Immature natural killer cell (primary cell): ENCODE measurements at regions not wholly inside any gene's neighbourhood (a gene's known extent, or its start where the extent isn't known, plus 50 kb on each side); places are given as distances from the start of the nearest gene placed in this dataset.

Experiments used
- DNase-seq, 3 donors: peaks; one replicate each; pipeline ENCODE4 v3.0.0; 2022; ENCODE audit warnings: mixed read lengths in 1 of 3
- H3K27ac Mint-ChIP-seq, 6 donors: one replicate each; pipeline ENCODE4 v1.8.0; 2020; ENCODE audit warnings: mixed read lengths in 6 of 6, mild to moderate bottlenecking in 5 of 6, inconsistent platforms in 4 of 6, moderate library complexity in 3 of 6
- H3K27me3 Mint-ChIP-seq, 3 donors: one replicate each; pipeline ENCODE4 v1.8.0; 2020 to 2021; ENCODE audit warnings: low read depth in 3 of 3, mild to moderate bottlenecking in 3 of 3, mixed read lengths in 3 of 3, moderate library complexity in 3 of 3, inconsistent platforms in 1 of 3
- H3K36me3 Mint-ChIP-seq, 3 donors: one replicate each; pipeline ENCODE4 v1.8.0; 2020; ENCODE audit warnings: mixed read lengths in 3 of 3, inconsistent platforms in 2 of 3, mild to moderate bottlenecking in 2 of 3
- H3K4me1 Mint-ChIP-seq, 2 donors: one replicate each; pipeline ENCODE4 v1.8.0; 2020; ENCODE audit warnings: inconsistent platforms in 2 of 2, mild to moderate bottlenecking in 2 of 2, mixed read lengths in 2 of 2, moderate library complexity in 1 of 2
- H3K4me3 Mint-ChIP-seq, 5 donors: one replicate each; pipeline ENCODE4 v1.8.0; 2020; ENCODE audit warnings: mild to moderate bottlenecking in 5 of 5, mixed read lengths in 5 of 5, inconsistent platforms in 3 of 5, moderate library complexity in 3 of 5
- H3K9me3 Mint-ChIP-seq, 6 donors: one replicate each; pipeline ENCODE4 v1.8.0; 2020; ENCODE audit warnings: mild to moderate bottlenecking in 6 of 6, mixed read lengths in 6 of 6, inconsistent platforms in 4 of 6, moderate library complexity in 3 of 6

DNA sequence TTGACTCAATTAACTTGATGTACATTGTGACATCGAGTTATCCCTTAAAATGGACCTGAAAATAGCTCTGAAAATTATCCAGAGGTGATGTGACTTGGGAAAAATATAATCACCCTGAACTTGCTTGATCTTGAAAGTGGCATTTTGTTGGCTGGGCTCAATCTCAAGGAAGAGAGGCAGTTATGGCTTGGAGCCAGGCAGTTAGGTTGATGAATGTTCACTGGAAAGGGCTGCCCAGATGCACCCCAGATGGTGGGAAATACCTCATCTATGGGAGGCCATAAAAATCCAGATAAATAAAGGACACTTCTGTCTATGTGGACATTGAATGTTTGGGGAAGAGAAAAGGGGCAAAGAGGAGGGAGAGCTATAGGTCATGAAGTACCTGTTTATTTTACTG is 55.7 kb upstream of the OR5AN1 start:
- H3K4me1 Mint-ChIP-seq: no peaks in the 10 kb centered on the region
- H3K27me3 Mint-ChIP-seq: peaks cover 0 to 22% (median 3%) of the 10 kb centered on the region in 3 donors
- no peaks in the 10 kb centered on the region for H3K36me3 Mint-ChIP-seq
- no peak overlapping the region for H3K27ac Mint-ChIP-seq
- H3K9me3 Mint-ChIP-seq: peaks cover 0 to 3% (median 0%) of the 10 kb centered on the region in 6 donors
- DNase-seq: no peak
- H3K4me3 Mint-ChIP-seq: no peak overlapping the region

DNA sequence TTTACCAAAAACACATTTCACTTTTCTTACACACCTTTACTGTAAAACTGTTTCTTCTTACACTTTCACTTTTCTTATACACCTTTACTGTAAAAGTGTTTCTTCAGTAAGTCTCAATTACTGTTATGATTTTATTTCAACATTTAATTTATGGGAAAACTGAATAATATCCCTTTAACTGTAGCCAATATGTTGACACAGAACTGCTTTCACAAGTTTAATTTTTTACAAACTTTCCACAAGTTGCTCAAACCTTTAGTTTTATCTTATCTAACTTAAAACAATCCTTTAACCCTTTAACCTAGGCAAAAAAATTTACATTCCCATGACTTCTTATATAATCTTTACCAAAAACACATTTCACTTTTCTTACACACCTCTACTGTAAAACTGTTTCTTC is 63.3 kb upstream of the OR5AN1 start:
- Mint-ChIP-seq H3K4me3 (no peak overlapping the region), H3K4me1 (no peaks in the 10 kb centered on the region), H3K36me3 (no peaks in the 10 kb centered on the region), H3K9me3 (peaks cover 0 to 3% (median 0%) of the 10 kb centered on the region in 6 donors), H3K27me3 (peaks cover 0 to 5% (median 4%) of the 10 kb centered on the region in 3 donors), H3K27ac (no peak overlapping the region)
- no peak for DNase-seq

DNA sequence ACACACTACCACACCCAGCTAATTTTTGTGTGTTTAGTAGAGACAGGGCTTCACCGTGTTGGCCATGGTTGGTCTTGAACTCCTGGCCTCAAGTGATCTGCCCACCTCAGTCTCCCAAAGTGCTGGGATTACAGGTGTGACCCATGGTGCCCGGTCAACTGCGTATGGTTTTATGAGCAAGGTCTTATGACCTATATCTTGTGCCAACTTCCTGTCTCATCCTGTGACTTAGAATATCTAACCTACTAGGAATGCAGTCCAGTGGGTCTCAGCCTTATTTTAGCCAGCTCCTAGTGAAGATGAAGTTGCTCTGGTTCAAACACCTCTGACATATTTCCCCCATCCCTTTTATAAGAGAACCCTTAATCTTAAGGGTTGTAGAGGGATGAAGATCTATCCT is 66.1 kb upstream of the OR5AN1 start:
- Mint-ChIP-seq H3K4me1 (no peaks in the 10 kb centered on the region), H3K4me3 (no peak overlapping the region), H3K27me3 (peaks cover 0 to 6% (median 3%) of the 10 kb centered on the region in 3 donors), H3K27ac (no peak overlapping the region), H3K9me3 (no peaks in the 10 kb centered on the region), H3K36me3 (no peaks in the 10 kb centered on the region)
- no peak for DNase-seq

DNA sequence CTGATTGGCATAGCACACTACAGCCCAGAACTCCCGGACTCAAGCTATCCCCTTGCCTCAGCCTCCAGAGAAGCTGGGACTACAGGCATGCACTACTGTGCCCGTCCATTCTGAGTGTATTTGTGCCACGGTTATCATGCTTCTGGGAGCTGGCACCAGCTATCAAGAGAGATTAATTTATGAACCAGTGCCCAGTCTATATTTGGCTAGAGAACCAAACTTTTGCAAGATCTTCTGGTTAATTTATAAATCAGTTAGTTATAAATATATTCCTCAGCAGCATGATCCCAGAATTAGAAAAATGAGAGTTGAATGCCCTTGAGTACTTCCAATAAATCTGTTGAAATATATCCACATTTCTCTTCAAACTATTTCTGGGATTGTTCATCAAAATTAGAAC is 67.5 kb upstream of the OR5AN1 start:
- Mint-ChIP-seq H3K27ac (no peak overlapping the region), H3K4me3 (no peak overlapping the region)

DNA sequence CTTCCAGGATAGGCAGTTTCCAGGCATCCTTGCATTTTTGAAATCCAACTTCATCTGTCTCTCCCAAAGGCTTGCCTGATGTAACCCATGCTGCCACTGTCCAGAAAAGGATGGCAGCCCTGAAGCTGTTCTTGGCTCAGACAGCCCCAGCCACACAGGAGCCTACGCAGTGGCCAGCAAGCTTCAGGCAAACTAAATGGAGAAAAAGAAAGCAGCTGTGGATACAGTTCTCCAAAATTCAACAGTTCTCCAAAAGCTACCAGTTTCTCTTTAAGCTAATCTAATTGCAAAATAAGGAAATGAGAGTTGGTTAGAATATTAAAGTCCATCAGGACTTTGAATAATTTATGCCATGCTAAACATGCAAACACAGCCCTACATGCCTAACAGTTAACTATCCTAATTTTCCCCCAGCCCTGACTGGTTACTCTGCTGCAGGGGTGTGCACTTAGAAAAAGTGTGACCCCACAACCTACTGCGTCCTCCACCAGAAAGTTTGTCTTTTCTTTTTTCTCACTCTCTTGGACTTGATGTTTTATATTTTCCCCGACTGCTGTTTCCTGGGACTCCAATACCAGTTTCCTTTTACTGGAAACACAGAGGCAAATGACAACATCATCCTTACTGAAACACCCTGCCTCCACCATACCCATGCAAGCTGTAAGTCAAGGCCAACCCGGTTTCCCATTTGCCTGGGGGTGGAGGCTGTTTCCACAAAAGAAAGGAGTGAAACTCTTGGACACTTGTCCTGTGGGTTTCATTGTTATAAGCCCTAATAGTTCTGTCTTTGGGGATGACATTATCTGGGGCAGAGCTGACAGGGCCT is 69.1 kb upstream of the OR5AN1 start:
- no peaks in the 10 kb centered on the region for H3K9me3 Mint-ChIP-seq
- H3K36me3 Mint-ChIP-seq: no peaks in the 10 kb centered on the region
- H3K27me3 Mint-ChIP-seq: peaks cover 0 to 9% (median 4%) of the 10 kb centered on the region in 3 donors
- no peak overlapping the region for H3K27ac Mint-ChIP-seq
- peaks cover 2 to 4% of the 10 kb centered on the region in 2 donors for H3K4me1 Mint-ChIP-seq
- DNase-seq: no peak
- H3K4me3 Mint-ChIP-seq: no peak overlapping the region

More for the DNA sequence above, 67.5 kb upstream of the OR5AN1 start:
- DNase-seq: no peak
- Mint-ChIP-seq H3K4me1 (no peaks in the 10 kb centered on the region), H3K9me3 (no peaks in the 10 kb centered on the region), H3K27me3 (peaks cover 0 to 7% (median 6%) of the 10 kb centered on the region in 3 donors), H3K36me3 (no peaks in the 10 kb centered on the region)

DNA sequence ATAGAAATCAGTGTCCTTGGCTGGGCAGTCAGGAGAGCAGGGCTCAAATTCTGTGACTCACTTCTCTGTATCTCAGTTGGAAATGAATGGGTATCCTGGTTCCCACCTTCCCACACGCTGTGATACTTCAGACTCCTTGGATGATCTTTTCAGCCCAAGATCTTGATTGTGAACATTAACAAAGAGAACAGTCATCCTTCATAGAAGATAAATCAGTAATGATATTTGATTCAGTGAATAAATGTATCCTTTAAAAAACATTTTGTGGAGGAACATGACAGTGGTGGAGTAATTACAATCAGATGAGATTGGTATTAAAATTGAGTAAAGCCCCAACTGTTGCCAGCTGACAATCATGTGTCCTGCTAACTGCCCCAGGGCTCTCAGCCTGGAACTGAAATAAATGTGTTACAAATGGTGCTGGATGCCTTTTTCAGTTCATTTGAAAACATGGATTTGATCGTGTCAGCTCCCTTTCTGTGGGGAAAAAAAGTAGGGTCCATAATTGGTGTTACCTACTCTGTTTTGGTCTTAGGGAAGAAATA is 72.9 kb upstream of the OR5AN1 start:
- Mint-ChIP-seq H3K9me3 (no peaks in the 10 kb centered on the region), H3K4me1 (peaks cover 10% of the 10 kb centered on the region in 2 donors), H3K27me3 (peaks cover 0 to 11% (median 2%) of the 10 kb centered on the region in 3 donors), H3K27ac (no peak overlapping the region), H3K4me3 (no peak overlapping the region), H3K36me3 (no peaks in the 10 kb centered on the region)
- no peak for DNase-seq

DNA sequence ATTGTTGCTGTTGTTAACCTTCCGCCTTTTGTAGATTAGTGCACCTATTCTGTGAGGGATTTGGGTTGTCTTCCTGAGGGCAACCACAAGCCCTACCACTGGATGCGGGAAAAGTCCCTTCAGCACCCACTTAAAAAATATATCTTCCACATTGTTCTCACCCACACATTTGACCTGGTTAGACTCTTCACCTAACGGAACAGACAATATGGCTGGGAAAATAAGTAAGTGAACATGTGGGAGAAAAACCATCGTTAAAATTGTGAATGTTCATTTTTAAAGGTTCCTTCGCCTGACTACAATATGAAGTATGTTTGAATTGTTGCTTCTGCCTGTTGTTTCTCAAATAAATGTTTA is 72.0 kb upstream of the MPEG1 start:
- Mint-ChIP-seq H3K4me3 (peak overlapping the region in 2 of 5 donors; percentile 63 to 69), H3K27ac (peak overlapping the region in 1 of 6 donors; percentile 0), H3K27me3 (peaks cover 0 to 11% (median 2%) of the 10 kb centered on the region in 3 donors), H3K9me3 (no peaks in the 10 kb centered on the region), H3K36me3 (no peaks in the 10 kb centered on the region), H3K4me1 (peaks cover 10% of the 10 kb centered on the region in 2 donors)
- no peak for DNase-seq

DNA sequence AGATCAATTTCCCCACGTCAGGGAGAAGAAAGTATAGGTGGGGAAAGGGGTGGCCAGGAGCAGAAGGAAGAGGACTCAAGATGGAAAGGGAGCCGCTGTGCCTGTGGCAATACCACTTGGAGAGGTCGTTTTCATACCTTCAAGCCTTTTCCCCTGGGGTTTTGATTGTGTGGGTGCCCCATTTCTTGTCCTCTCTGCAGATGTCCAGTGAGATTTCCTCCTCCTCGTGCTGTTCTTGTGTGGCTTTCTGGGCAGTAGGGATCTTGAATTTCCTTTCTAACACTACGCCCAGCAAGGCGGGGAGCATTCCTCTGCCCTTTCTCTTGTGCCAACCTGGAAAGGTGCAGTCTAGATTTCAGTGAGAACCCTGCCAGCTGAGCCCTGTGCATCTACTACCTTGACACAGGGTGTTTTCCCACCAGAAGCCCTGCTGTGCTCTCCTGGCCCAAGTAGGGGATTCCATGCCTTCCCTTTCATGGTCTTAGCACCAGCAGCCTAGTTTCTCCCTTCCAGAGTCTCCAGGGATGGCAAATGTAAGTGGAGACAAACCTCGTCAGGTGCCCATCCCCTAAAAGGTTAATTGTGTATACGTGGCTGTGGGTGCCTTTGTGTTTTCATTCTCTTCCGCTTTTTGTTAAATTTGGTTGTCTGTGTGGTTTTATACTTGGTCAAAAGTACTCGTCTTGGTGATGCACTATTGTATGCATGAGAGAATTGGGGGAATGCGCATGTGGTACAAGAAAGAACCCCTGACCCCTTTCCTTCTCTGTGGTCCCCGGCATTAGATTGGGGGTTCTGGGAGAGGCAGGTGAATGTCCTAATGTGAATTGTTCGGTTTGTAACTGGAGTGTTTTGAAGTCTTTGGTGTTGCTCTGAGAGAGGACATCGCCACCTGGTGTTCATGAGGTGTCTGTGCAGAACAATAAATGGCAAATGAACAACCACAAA is 71.4 kb upstream of the MPEG1 start:
- Mint-ChIP-seq H3K27ac (peak overlapping the region in 1 of 6 donors; percentile 0), H3K4me1 (peaks cover 10% of the 10 kb centered on the region in 2 donors), H3K9me3 (no peaks in the 10 kb centered on the region), H3K36me3 (no peaks in the 10 kb centered on the region), H3K27me3 (peaks cover 0 to 11% (median 2%) of the 10 kb centered on the region in 3 donors), H3K4me3 (peak overlapping the region; percentile 41 to 69 (median 63))
- DNase-seq: peak; percentile 38 to 45 (median 41)

DNA sequence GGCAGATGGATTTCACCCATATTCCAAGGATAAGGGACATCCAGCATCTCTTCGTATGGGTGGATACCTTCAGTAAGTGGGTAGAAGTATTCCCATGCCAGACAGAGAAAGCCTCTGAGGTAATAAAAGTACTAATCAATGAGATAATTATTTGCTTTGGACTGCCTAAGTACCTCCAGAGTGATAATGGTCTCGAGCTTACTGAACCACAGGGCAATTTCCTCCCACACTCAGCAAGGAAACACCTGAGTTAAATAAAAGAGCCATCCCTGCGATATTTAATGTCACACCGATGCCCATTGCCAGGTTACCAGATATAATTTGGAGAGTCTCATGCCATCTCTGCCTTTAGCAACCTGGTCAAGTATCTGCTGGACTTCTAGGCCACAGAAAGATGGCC is 70.6 kb upstream of the MPEG1 start:
- H3K36me3 Mint-ChIP-seq: no peaks in the 10 kb centered on the region
- H3K4me1 Mint-ChIP-seq: peaks cover 10% of the 10 kb centered on the region in 2 donors
- peaks cover 0 to 10% (median under 1%) of the 10 kb centered on the region in 3 donors for H3K27me3 Mint-ChIP-seq
- no peak overlapping the region for H3K27ac Mint-ChIP-seq
- no peak for DNase-seq
- H3K4me3 Mint-ChIP-seq: no peak overlapping the region
- no peaks in the 10 kb centered on the region for H3K9me3 Mint-ChIP-seq

DNA sequence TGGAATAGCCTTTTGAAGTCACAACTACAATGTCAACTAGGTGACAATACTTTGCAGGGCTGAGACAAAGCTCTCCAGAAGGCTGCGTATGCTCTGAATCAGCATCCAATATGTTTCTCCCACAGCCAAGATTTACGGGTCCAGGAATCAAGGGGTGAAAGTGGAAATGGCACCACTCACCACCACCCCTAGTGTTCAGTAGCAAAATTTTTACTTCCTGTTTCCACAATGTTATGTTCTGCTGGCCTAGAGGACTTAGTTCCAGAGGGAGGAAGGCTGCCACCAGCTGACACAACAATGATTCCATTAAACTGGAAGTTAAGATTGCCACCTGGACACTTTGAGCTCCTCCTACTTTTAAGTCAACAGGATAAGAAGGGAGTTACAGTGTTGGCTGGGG is 68.5 kb upstream of the MPEG1 start:
- Mint-ChIP-seq H3K4me1 (peaks cover 10% of the 10 kb centered on the region in 2 donors), H3K36me3 (no peaks in the 10 kb centered on the region), H3K27ac (no peak overlapping the region)

DNA sequence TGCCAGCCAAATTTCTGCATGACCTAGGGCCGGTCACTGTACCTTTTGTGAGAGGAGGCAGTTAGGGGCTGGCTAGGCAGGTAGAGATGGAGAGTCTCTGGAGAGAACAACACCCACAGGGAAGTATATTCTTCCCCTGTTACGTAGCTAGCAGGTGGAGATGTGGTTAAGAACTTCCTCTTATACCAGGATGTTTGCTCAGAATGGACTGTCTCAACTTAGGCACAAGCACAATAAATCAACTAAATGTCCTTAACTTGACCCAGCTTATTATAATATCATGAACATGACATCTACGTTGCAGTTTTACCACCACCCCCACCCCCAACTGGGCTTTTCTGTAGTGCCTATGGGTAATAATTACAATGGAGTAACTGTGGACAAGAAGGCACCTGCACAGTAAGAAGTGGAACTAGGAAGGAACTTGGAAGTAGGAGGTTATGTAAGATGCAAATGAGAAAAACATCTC is 60.7 kb upstream of the MPEG1 start:
- H3K27me3 Mint-ChIP-seq: peaks cover 0 to 2% (median 0%) of the 10 kb centered on the region in 3 donors
- H3K4me3 Mint-ChIP-seq: no peak overlapping the region
- DNase-seq: no peak
- no peaks in the 10 kb centered on the region for H3K36me3 Mint-ChIP-seq
- H3K9me3 Mint-ChIP-seq: no peaks in the 10 kb centered on the region
- no peak overlapping the region for H3K27ac Mint-ChIP-seq
- no peaks in the 10 kb centered on the region for H3K4me1 Mint-ChIP-seq

More for the DNA sequence above, 68.5 kb upstream of the MPEG1 start:
- Mint-ChIP-seq H3K9me3 (no peaks in the 10 kb centered on the region), H3K4me3 (no peak overlapping the region), H3K27me3 (peaks cover 0 to 5% (median 0%) of the 10 kb centered on the region in 3 donors)
- DNase-seq: no peak

DNA sequence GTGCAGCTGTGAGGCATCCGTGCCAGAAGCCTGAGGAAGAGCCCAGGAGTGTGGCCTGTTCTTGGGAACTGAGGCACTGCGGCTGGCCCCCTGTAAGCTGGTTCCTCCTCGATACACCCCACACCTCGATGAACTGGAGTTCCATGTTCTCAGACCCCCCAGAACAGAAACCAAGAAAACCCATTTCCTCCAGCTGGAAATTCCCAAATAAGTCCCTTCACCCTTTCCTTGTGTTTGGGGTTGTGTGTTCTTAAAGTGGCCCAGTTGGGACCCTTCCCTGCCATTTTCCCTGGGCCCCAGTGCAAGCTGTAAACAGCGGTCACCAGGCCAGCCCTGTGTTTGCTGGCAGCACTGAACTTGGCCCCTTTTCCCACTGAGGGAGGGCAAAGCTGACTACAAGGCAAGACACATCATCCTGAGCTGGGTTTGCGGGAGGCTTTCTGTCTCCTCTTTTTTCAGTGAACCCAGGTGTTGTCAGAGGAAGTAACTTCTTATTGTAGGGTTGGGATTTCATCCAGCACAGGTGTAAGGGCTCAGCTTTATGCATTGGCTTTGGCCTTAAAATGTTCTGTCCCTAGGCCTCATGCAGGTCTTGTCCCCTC is 60.1 kb upstream of the MPEG1 start:
- Mint-ChIP-seq H3K9me3 (no peaks in the 10 kb centered on the region), H3K4me1 (no peaks in the 10 kb centered on the region), H3K36me3 (no peaks in the 10 kb centered on the region), H3K27ac (no peak overlapping the region), H3K27me3 (peaks cover 0 to 2% (median 0%) of the 10 kb centered on the region in 3 donors), H3K4me3 (no peak overlapping the region)
- no peak for DNase-seq

DNA sequence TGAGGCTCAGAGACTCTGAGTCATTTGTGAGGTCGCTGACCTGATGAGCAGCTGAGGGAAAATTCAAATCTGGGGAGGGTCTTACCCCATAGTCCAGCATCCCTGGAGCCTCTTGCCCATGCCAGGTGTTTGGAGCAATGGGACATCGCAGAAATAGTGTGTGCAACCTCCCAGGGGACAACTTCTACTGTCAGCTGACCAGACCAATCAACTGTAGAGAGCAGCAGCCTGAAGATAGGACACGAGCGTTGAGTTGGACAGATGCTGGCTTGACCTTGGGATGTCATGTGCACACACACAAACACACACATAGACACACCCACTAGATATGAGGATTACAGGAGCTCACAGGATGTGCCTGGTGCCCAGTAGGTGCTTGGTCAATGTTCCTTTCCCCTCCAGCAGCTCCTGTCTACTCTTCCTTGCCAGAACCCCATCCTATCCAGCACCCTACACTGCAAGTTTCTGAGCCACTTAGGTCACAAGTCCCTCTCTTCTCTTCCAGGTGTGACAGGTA is 59.1 kb upstream of the MPEG1 start:
- H3K9me3 Mint-ChIP-seq: no peaks in the 10 kb centered on the region
- H3K27me3 Mint-ChIP-seq: peaks cover 0 to 2% (median 0%) of the 10 kb centered on the region in 3 donors
- no peaks in the 10 kb centered on the region for H3K36me3 Mint-ChIP-seq
- no peak for DNase-seq
- H3K4me3 Mint-ChIP-seq: no peak overlapping the region
- no peak overlapping the region for H3K27ac Mint-ChIP-seq
- H3K4me1 Mint-ChIP-seq: no peaks in the 10 kb centered on the region
